ENCODE measurements at regions not wholly inside any gene's neighbourhood (a gene's known extent, or its start where the extent isn't known, plus 50 kb on each side); places are given as distances from the start of the nearest gene placed in this dataset.

DNA sequence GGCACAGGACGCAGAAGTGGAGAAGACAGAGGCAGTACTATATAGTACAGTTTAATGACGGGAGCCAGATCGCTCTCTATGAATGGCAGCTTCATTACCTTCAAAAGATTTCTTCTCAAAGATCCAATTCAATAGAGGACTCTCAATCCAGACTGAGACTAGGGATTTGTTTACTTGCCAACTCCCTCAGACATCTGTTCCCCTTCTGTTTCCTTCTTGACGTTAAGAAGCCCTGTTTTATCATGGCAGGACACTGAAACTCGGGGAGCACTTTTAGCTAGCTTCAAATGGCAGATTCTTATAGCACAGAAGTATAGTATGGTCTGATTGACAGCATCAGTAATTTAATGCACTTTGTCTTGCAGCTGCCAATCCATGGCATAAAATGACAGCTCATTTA lies 747.3 kb upstream of the C9orf72 start:
- Histone ChIP-seq H3K27me3 (no peaks in the 10 kb centered on the region), H3K4me3 (no peak overlapping the region), H3K36me3 (no peaks in the 10 kb centered on the region), H3K27ac (no peak overlapping the region), H3K9me3 (no peaks in the 10 kb centered on the region), H3K4me1 (no peaks in the 10 kb centered on the region)
- intact Hi-C loops (cut with DNase I) = no loop called here
- TF ChIP-seq, protein P1, sequence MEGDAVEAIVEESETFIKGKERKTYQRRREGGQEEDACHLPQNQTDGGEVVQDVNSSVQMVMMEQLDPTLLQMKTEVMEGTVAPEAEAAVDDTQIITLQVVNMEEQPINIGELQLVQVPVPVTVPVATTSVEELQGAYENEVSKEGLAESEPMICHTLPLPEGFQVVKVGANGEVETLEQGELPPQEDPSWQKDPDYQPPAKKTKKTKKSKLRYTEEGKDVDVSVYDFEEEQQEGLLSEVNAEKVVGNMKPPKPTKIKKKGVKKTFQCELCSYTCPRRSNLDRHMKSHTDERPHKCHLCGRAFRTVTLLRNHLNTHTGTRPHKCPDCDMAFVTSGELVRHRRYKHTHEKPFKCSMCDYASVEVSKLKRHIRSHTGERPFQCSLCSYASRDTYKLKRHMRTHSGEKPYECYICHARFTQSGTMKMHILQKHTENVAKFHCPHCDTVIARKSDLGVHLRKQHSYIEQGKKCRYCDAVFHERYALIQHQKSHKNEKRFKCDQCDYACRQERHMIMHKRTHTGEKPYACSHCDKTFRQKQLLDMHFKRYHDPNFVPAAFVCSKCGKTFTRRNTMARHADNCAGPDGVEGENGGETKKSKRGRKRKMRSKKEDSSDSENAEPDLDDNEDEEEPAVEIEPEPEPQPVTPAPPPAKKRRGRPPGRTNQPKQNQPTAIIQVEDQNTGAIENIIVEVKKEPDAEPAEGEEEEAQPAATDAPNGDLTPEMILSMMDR (IDR thresholded peaks at IDR 0.05) = no peak
- no peak for TF ChIP-seq POLR2A (IDR thresholded peaks at IDR 0.05)
- ATAC-seq = no peak
- WGBS (ENCODE audit: insufficient coverage, low coverage, low lambda C conversion rate, missing lambda C conversion rate) = 4% methylated on average over 4 of the region's 5 CpGs
- DNase-seq = no peak

DNA sequence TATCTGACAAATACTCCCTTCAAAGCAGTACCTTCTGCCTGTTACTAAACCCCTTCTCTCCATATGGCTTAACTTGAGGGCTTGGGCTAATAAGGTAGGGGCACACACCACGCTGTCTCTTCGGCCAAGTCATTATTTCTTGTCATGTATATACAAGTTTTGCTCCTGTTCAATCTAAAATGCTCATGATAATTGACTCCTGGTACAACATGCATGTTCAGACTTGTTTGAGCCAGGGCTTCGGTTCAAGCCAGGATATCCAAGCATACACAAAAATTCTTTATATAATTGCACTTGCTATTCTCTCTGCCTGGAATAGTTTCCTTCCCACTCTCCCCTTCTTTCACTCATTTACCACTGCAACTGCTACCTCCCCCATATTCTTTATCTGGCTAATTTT lies 756.0 kb upstream of the C9orf72 start:
- no peaks in the 10 kb centered on the region for H3K4me1 ChIP-seq
- no peaks in the 10 kb centered on the region for H3K36me3 ChIP-seq
- no peak overlapping the region for H3K4me3 ChIP-seq
- no peaks in the 10 kb centered on the region for H3K9me3 ChIP-seq
- intact Hi-C loops (cut with DNase I) = no loop called here
- 70% methylated on average over 3 of the region's 3 CpGs for WGBS (ENCODE audit: insufficient coverage, low coverage, low lambda C conversion rate, missing lambda C conversion rate)
- no peak for DNase-seq
- H3K27ac ChIP-seq = no peak overlapping the region
- no peak for ATAC-seq
- TF ChIP-seq POLR2A (IDR thresholded peaks at IDR 0.05) = no peak
- TF ChIP-seq, protein P1 (IDR thresholded peaks at IDR 0.05) = no peak
- no peaks in the 10 kb centered on the region for H3K27me3 ChIP-seq

DNA sequence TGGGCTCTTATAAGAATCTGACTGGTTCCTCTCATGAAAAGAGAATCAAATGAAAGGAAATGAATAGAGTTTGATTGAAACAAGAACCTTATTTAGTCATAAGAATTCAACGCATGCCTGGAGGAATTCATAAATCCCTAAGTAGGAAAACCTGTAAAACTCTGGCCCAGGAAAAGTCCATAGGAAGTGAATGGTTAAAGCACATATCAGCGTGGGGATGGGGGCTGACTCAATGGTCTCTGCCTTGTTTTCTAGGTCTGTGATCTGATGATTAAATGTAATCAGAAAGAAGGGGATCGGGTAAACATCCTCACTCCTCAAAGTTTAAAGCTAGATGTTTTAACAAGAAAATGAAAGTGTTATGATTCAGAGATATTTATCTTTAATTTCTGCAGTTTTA lies 759.4 kb upstream of the C9orf72 start:
- H3K9me3 ChIP-seq = no peaks in the 10 kb centered on the region
- DNase-seq (no peak), ATAC-seq (no peak)
- TF ChIP-seq POLR2A (IDR thresholded peaks at IDR 0.05) = no peak
- TF ChIP-seq, protein P1 (IDR thresholded peaks at IDR 0.05) = no peak
- intact Hi-C loops (cut with DNase I) = no loop called here
- H3K27me3 ChIP-seq = no peaks in the 10 kb centered on the region
- no peak overlapping the region for H3K27ac ChIP-seq
- H3K36me3 ChIP-seq = no peaks in the 10 kb centered on the region
- no peaks in the 10 kb centered on the region for H3K4me1 ChIP-seq
- WGBS (ENCODE audit: insufficient coverage, low coverage, low lambda C conversion rate, missing lambda C conversion rate) = 43% methylated on average over 3 of the region's 3 CpGs
- no peak overlapping the region for H3K4me3 ChIP-seq

DNA sequence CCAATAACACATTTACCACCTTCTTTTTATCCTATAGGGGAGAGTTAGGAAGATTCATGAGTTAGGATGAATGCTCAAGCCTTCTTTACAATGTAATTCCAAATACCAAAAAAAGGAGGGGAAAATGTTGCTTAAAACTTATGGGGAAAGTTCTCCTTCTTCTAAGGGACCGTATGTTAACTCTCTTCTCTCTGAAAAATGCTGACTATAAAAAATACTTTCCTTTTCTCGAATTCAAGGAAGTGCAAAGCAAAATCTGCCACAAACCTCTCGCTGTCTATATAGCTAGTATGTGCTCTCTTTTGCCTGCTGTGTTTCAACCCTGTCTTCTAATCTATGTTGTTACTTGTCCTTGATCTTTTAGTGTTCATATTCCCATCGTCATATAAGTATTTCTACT lies 768.6 kb upstream of the C9orf72 start:
- H3K27me3 ChIP-seq = no peaks in the 10 kb centered on the region

More for the DNA sequence above, 768.6 kb upstream of the C9orf72 start:
- intact Hi-C loops (cut with DNase I) = no loop called here
- no peaks in the 10 kb centered on the region for H3K36me3 ChIP-seq
- WGBS (ENCODE audit: insufficient coverage, low coverage, low lambda C conversion rate, missing lambda C conversion rate) = 35% methylated on average over 4 of the region's 4 CpGs
- no peak for ATAC-seq
- no peaks in the 10 kb centered on the region for H3K9me3 ChIP-seq
- H3K27ac ChIP-seq = no peak overlapping the region
- no peaks in the 10 kb centered on the region for H3K4me1 ChIP-seq
- TF ChIP-seq, protein P1 (IDR thresholded peaks at IDR 0.05) = no peak
- H3K4me3 ChIP-seq = no peak overlapping the region
- DNase-seq = no peak

Measured in right lobe of liver (tissue), 6 donors.